ENCODE measurements at regions not wholly inside any gene's neighbourhood (a gene's known extent, or its start where the extent isn't known, plus 50 kb on each side); places are given as distances from the start of the nearest gene placed in this dataset.

GRCh38 chr2:43171789-43172188 is 54.6 kb downstream of the ZFP36L2 start:
- Histone ChIP-seq H3K36me3 (ENCODE audit: insufficient read depth, low read length) (no peaks in the 10 kb centered on the region), H3K9me3 (ENCODE audit: insufficient read depth, low read depth, low read length) (peaks cover 26% of the 10 kb centered on the region), H3K4me1 (ENCODE audit: insufficient read depth, low read length) (peaks cover 4% of the 10 kb centered on the region; the same call in 1 of the 2 replicates), H3K27me3 (ENCODE audit: insufficient read depth, low read length) (no peaks in the 10 kb centered on the region), H3K4me3 (ENCODE audit: low read length) (no peak overlapping the region), H3K27ac (ENCODE audit: low read depth, low read length) (no peak overlapping the region), H3K9ac (ENCODE audit: low read depth, low read length) (no peak overlapping the region)
- 88% methylated on average over 1 of the region's 1 CpG for WGBS

DNA sequence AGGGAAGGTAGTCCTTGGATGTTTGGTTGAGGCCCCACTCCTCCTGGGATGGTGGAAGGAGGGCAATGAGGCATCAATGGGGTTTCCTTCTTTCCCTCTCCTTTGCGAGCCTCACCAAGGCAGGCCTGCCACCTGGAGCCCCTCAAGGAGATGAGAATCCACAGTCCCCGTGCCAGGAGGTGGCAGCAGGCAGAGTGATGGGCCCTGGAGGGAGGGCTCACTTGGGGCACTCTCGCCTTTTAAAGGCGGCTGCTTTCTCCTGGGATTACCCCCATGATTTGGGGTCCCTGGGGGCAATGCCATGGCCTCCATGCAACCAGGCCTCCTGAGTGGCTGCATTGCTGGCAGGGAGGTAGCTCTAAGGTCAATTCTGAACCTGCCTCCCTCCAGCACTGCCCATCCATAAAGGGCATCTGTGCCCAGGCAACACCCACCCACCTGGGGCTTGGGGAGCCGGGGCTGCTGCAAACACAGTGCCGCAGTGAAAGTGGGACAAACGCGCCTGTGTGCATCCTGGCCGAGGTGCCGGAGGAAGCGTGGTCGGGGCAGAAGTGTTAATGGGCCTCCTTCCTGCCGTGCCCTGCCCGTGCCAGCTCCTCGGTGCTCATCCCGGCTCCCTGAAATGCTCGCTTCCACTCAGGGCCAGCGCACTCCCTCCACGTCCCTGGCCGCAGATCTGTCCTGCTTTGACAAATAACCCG is 55.9 kb downstream of the ZFP36L2 start:
- H3K9me3 ChIP-seq (ENCODE audit: insufficient read depth, low read depth, low read length) = peaks cover 16% of the 10 kb centered on the region
- 95% methylated on average over 21 of the region's 21 CpGs for WGBS
- no peak overlapping the region for H3K9ac ChIP-seq (ENCODE audit: low read depth, low read length)
- H3K36me3 ChIP-seq (ENCODE audit: insufficient read depth, low read length) = no peaks in the 10 kb centered on the region
- no peaks in the 10 kb centered on the region for H3K27me3 ChIP-seq (ENCODE audit: insufficient read depth, low read length)
- no peak overlapping the region for H3K27ac ChIP-seq (ENCODE audit: low read depth, low read length)
- H3K4me1 ChIP-seq (ENCODE audit: insufficient read depth, low read length) = peaks cover 4% of the 10 kb centered on the region; the same call in 1 of the 2 replicates
- H3K4me3 ChIP-seq (ENCODE audit: low read length) = no peak overlapping the region

DNA sequence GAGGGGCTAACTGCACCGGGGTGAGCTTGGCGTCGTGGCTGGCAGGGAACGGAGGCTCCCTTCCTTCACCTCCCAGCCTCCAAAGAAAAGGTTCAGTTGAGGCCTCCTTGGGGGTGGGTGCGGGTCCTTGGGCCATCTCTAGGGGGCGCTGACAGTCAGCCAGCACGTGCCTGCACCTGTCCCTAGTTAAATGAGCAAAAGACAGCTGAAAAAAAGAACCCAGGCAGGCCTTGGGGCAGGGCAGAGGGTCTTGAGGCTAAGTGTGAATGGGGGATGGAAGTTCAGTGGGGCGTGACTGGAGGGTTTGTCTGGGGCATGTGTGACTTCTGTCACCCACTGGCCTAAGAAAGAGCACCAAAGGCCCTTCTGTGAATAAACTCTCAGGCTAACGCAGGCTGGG is 56.4 kb downstream of the ZFP36L2 start:
- Histone ChIP-seq H3K4me1 (ENCODE audit: insufficient read depth, low read length) (peaks cover 4% of the 10 kb centered on the region; the same call in 1 of the 2 replicates), H3K4me3 (ENCODE audit: low read length) (no peak overlapping the region), H3K27ac (ENCODE audit: low read depth, low read length) (no peak overlapping the region), H3K9me3 (ENCODE audit: insufficient read depth, low read depth, low read length) (peaks cover 11% of the 10 kb centered on the region), H3K36me3 (ENCODE audit: insufficient read depth, low read length) (no peaks in the 10 kb centered on the region), H3K9ac (ENCODE audit: low read depth, low read length) (no peak overlapping the region), H3K27me3 (ENCODE audit: insufficient read depth, low read length) (no peaks in the 10 kb centered on the region)
- 47% methylated on average over 9 of the region's 9 CpGs for WGBS

DNA sequence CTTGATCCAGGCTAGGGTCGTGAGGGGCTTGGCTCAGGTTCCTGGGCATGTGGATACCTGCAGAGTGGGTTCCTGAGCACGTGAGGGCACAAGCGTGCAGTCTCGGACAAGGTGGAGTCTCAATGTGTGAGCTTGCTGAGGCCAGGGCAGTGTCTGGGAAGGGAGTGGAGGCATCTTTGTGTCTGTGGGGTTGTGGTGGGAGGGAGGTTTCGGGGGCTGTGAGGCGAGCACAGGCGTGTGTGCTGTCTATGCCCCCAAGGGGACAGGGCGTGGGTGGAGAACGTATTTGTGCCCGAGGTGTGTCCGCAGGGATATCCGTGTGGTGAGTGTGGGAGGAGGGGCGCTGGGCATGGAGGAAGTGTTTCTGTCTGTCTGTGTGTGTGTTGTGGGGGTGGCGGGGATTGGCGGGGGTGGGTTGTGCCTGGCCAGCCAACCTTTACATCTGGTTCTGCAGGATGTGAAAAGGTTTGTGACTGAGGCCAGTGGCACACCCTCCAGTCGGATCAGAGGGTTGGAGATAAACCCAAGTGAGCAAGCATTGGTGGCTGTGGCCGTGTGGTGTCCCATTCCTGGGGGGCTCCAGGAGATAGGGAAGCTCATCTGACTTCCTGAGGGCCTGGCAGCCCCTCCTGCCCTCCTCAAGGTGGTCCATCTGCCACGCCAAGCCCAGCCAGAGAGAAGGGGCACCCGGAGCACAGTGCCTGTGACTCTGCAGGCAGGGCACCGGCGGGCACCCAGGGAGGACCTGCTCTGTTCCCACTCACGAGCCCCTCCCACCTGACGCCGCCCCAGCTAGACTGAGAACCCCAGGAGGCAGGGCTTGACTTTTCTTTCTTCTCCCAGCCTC is 57.1 kb downstream of the ZFP36L2 start:
- H3K4me3 ChIP-seq (ENCODE audit: low read length) = no peak overlapping the region
- no peaks in the 10 kb centered on the region for H3K36me3 ChIP-seq (ENCODE audit: insufficient read depth, low read length)
- peaks cover 4% of the 10 kb centered on the region; the same call in 1 of the 2 replicates for H3K4me1 ChIP-seq (ENCODE audit: insufficient read depth, low read length)
- no peaks in the 10 kb centered on the region for H3K27me3 ChIP-seq (ENCODE audit: insufficient read depth, low read length)
- no peak overlapping the region for H3K9ac ChIP-seq (ENCODE audit: low read depth, low read length)
- H3K27ac ChIP-seq (ENCODE audit: low read depth, low read length) = no peak overlapping the region
- 85% methylated on average over 24 of the region's 24 CpGs for WGBS
- H3K9me3 ChIP-seq (ENCODE audit: insufficient read depth, low read depth, low read length) = peaks cover 4% of the 10 kb centered on the region

- Histone ChIP-seq H3K27ac (ENCODE audit: low read depth, low read length) (no peak overlapping the region), H3K36me3 (ENCODE audit: insufficient read depth, low read length) (no peaks in the 10 kb centered on the region), H3K4me3 (ENCODE audit: low read length) (no peak overlapping the region), H3K27me3 (ENCODE audit: insufficient read depth, low read length) (no peaks in the 10 kb centered on the region), H3K9me3 (ENCODE audit: insufficient read depth, low read depth, low read length) (no peaks in the 10 kb centered on the region), H3K9ac (ENCODE audit: low read depth, low read length) (no peak overlapping the region), H3K4me1 (ENCODE audit: insufficient read depth, low read length) (peaks cover 4% of the 10 kb centered on the region; the same call in 1 of the 2 replicates)
- 85% methylated on average over 1 of the region's 1 CpG for WGBS
Observed at GRCh38 chr2:43168016-43168369, 58.4 kb downstream of the ZFP36L2 start.

DNA sequence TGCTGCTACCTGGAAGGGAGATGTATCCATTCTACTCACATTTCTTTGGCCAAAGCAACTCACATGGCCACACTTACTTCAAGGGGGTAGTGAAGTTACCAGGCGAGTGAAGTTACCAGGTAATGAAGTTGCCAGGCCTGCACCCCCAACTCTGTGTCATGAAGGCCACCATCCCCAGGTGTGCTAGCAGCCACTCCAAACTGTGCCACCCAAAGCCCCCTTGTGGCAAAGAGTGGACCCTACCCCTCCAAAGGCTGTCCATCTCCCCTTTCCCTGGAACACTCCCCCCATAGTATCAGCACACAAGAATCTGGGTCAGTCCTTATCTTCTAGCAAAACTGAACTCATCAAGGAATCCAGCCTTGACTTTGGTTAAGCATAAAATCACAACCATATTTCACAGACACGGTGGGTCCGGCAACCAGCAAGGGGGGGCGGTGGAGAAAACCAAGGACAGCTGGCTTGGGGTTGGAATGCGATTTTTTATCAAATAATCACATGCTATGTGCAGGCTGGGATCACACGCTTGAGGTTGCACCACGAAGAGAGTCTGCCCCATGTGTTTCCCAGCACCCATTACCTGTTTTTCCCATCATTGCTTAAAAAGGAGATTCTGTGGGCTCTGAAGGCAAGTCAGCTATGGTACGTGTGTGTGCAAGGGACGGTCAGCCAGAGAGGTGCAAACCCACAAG is 60.9 kb downstream of the ZFP36L2 start:
- WGBS = 93% methylated on average over 9 of the region's 9 CpGs
- H3K27me3 ChIP-seq (ENCODE audit: insufficient read depth, low read length) = no peaks in the 10 kb centered on the region
- no peak overlapping the region for H3K4me3 ChIP-seq (ENCODE audit: low read length)
- H3K36me3 ChIP-seq (ENCODE audit: insufficient read depth, low read length) = no peaks in the 10 kb centered on the region
- H3K9me3 ChIP-seq (ENCODE audit: insufficient read depth, low read depth, low read length) = no peaks in the 10 kb centered on the region
- H3K4me1 ChIP-seq (ENCODE audit: insufficient read depth, low read length) = peaks cover 4% of the 10 kb centered on the region; the same call in 1 of the 2 replicates
- no peak overlapping the region for H3K9ac ChIP-seq (ENCODE audit: low read depth, low read length)
- H3K27ac ChIP-seq (ENCODE audit: low read depth, low read length) = no peak overlapping the region

GRCh38 chr2:43164686-43165085 is 61.7 kb downstream of the ZFP36L2 start:
- Histone ChIP-seq H3K27ac (ENCODE audit: low read depth, low read length) (no peak overlapping the region), H3K9me3 (ENCODE audit: insufficient read depth, low read depth, low read length) (no peaks in the 10 kb centered on the region), H3K4me3 (ENCODE audit: low read length) (no peak overlapping the region), H3K36me3 (ENCODE audit: insufficient read depth, low read length) (no peaks in the 10 kb centered on the region), H3K4me1 (ENCODE audit: insufficient read depth, low read length) (peaks cover 2% of the 10 kb centered on the region; the same call in 1 of the 2 replicates), H3K27me3 (ENCODE audit: insufficient read depth, low read length) (no peaks in the 10 kb centered on the region), H3K9ac (ENCODE audit: low read depth, low read length) (no peak overlapping the region)
- 97% methylated on average over 10 of the region's 10 CpGs for WGBS

GRCh38 chr2:43163584-43164270 is 62.7 kb downstream of the ZFP36L2 start:
- WGBS = 92% methylated on average over 6 of the region's 6 CpGs
- H3K27ac ChIP-seq (ENCODE audit: low read depth, low read length) = no peak overlapping the region
- no peak overlapping the region for H3K9ac ChIP-seq (ENCODE audit: low read depth, low read length)
- no peaks in the 10 kb centered on the region; the same call in 1 of the 2 replicates for H3K4me1 ChIP-seq (ENCODE audit: insufficient read depth, low read length)
- no peaks in the 10 kb centered on the region for H3K9me3 ChIP-seq (ENCODE audit: insufficient read depth, low read depth, low read length)
- no peaks in the 10 kb centered on the region for H3K27me3 ChIP-seq (ENCODE audit: insufficient read depth, low read length)
- no peak overlapping the region for H3K4me3 ChIP-seq (ENCODE audit: low read length)
- no peaks in the 10 kb centered on the region for H3K36me3 ChIP-seq (ENCODE audit: insufficient read depth, low read length)

GRCh38 chr2:43162511-43162776 is 64.0 kb downstream of the ZFP36L2 start:
- Histone ChIP-seq H3K27me3 (ENCODE audit: insufficient read depth, low read length) (no peaks in the 10 kb centered on the region), H3K4me3 (ENCODE audit: low read length) (no peak overlapping the region), H3K9me3 (ENCODE audit: insufficient read depth, low read depth, low read length) (no peaks in the 10 kb centered on the region), H3K4me1 (ENCODE audit: insufficient read depth, low read length) (no peaks in the 10 kb centered on the region), H3K36me3 (ENCODE audit: insufficient read depth, low read length) (no peaks in the 10 kb centered on the region), H3K9ac (ENCODE audit: low read depth, low read length) (no peak overlapping the region), H3K27ac (ENCODE audit: low read depth, low read length) (no peak overlapping the region)
- WGBS = 95% methylated on average over 4 of the region's 4 CpGs

DNA sequence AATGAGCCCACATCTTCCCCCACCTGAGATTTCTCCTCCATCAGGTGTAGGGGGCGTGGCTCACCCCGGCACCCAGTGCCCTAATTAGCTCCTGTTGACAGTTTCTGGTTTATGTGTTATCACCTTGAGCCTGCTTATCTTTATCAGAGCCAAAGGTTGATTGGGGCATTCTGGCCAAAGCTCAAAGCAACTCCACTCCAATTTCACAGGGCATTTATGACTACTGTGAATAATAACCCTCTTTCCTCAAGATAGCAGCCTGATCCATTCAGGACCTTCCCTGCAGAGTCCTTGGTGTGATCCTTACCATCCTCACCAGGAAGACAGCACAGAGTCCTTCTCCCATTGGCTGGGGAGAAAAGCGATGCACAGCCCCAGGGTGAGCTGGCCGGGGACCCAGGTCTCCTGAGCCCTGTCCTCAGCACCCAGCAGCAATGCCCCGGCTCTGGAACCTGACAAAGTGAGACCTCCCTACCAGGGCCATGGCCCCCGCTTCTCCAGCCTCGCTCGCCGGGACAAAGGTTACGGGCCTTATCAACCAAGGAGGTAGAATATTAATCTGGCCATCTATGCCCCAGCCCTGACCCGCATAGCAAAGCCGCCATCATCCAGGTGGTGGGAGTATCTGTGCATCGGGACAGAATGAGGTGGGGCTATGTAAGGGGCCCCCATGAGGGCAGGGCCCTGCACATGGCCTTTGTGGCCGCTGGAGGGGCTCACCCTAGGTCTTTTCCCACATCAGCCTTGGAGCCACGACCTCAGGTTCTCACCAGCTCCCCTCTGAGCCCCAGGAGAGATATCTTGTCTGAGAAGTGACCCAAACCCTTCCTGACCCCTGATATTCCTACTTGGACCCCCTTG is 64.5 kb downstream of the ZFP36L2 start:
- H3K4me3 ChIP-seq (ENCODE audit: low read length) = no peak overlapping the region
- WGBS = 93% methylated on average over 15 of the region's 15 CpGs
- no peak overlapping the region for H3K9ac ChIP-seq (ENCODE audit: low read depth, low read length)
- H3K36me3 ChIP-seq (ENCODE audit: insufficient read depth, low read length) = no peaks in the 10 kb centered on the region
- H3K27me3 ChIP-seq (ENCODE audit: insufficient read depth, low read length) = no peaks in the 10 kb centered on the region
- no peaks in the 10 kb centered on the region for H3K4me1 ChIP-seq (ENCODE audit: insufficient read depth, low read length)
- no peak overlapping the region for H3K27ac ChIP-seq (ENCODE audit: low read depth, low read length)
- no peaks in the 10 kb centered on the region for H3K9me3 ChIP-seq (ENCODE audit: insufficient read depth, low read depth, low read length)

Measured in HUES64 (cell line).